B cell (primary cell): ENCODE measurements at regions not wholly inside any gene's neighbourhood (a gene's known extent, or its start where the extent isn't known, plus 50 kb on each side); places are given as distances from the start of the nearest gene placed in this dataset.

Experiments used
- ATAC-seq: fragments of 200-7000 bp; cut with Tn5 transposase; one replicate; pipeline ENCODE4 v1.10.0; 2021; ENCODE audit warnings: low read depth, mild to moderate bottlenecking, moderate number of reproducible peaks, moderate library complexity
- CTCF ChIA-PET: fragments of 350-600 bp; sonication (Branson Sonifier 250); formaldehyde crosslinking; loops from one replicate; lab custom pipeline; 2021; ENCODE audit warnings: antibody characterized with exemption, inconsistent platforms; lab: Charles Lee
- POLR2A ChIA-PET: fragments of 350-600 bp; sonication (Branson Sonifier 250); formaldehyde crosslinking; loops from one replicate; lab custom pipeline; 2021; ENCODE audit warnings: antibody characterized with exemption; lab: Charles Lee
- DNase-seq: peaks from one replicate; pipeline ENCODE4 v3.0.0; 2013
- H2AFZ ChIP-seq: 2 replicates; pipeline ENCODE4 v1.6.1; 2012; ENCODE audit warnings: mild to moderate bottlenecking, low read depth, low read length; ENCODE audit not compliant: insufficient read depth, poor library complexity, severe bottlenecking
- H3K27ac ChIP-seq, 2 donors: 1 replicate in 1 of 2; 2 replicates in 1 of 2; pipeline ENCODE4 v1.5.1; 2012 to 2013; ENCODE audit warnings: low read length in 2 of 2, mild to moderate bottlenecking in 2 of 2, moderate library complexity in 1 of 2
- H3K27me3 ChIP-seq, 4 experiments: fragments of 200-600 bp in 1 of 4; sonication (generic) in 1 of 4; replicated peaks in 1 of 4; 1 replicate in 2 of 4; 2 replicates in 2 of 4; pipeline versions ENCODE4 v1.6.1 to v1.7.0; 2013 to 2016; ENCODE audit warnings: low read length in 3 of 4, mild to moderate bottlenecking in 2 of 4, mixed read lengths in 1 of 4, moderate library complexity in 1 of 4; ENCODE audit not compliant: insufficient read depth in 4 of 4, control insufficient read depth in 3 of 4; ENCODE audit errors: control extremely low read depth in 1 of 4
- H3K36me3 ChIP-seq, 2 experiments: replicated peaks in 1 of 2; 1 replicate in 1 of 2; 2 replicates in 1 of 2; pipeline versions ENCODE4 v1.6.1 to v1.7.1; 2013; ENCODE audit warnings: low read length in 1 of 2; ENCODE audit not compliant: insufficient read depth in 2 of 2, control insufficient read depth in 1 of 2; ENCODE audit errors: control extremely low read depth in 1 of 2, extremely low read depth in 1 of 2
- H3K4me1 ChIP-seq, 2 donors: fragments of 200-600 bp in 1 of 2; sonication (generic) in 1 of 2; 1 replicate in 1 of 2; 2 replicates in 1 of 2; pipeline versions ENCODE4 v1.5.1 to v1.6.1; 2013 to 2017; ENCODE audit warnings: low read length in 2 of 2; ENCODE audit not compliant: control insufficient read depth in 2 of 2, insufficient read depth in 2 of 2
- H3K4me2 ChIP-seq: replicated peaks from 2 replicates; pipeline ENCODE3; 2012; ENCODE audit warnings: mild to moderate bottlenecking, low read depth, low read length; ENCODE audit not compliant: poor library complexity, severe bottlenecking
- H3K4me3 ChIP-seq, 5 experiments: fragments of 200-600 bp in 1 of 5; sonication (generic) in 1 of 5; 1 replicate in 3 of 5; 2 replicates in 2 of 5; pipeline versions ENCODE4 v1.5.1 to v1.7.0; 2011 to 2016; ENCODE audit warnings: low read length in 4 of 5, mild to moderate bottlenecking in 4 of 5, low read depth in 2 of 5, control low read depth in 1 of 5, moderate library complexity in 1 of 5; ENCODE audit not compliant: insufficient read depth in 1 of 5; ENCODE audit errors: control extremely low read depth in 1 of 5, extremely low read depth in 1 of 5
- H3K79me2 ChIP-seq: fragments of 200-600 bp; sonication (generic); one replicate; pipeline ENCODE4 v1.6.0; 2016; ENCODE audit warnings: low read length; ENCODE audit not compliant: control insufficient read depth, insufficient read depth
- H3K9ac ChIP-seq: fragments of 200-600 bp; sonication (generic); 2 replicates; pipeline ENCODE4 v1.6.1; 2017; ENCODE audit warnings: mild to moderate bottlenecking, low read length, moderate library complexity
- H3K9me3 ChIP-seq, 3 donors: one replicate each; pipeline versions ENCODE4 v1.6.1 to v1.7.1; 2013; ENCODE audit warnings: low read length in 2 of 3; ENCODE audit not compliant: control insufficient read depth in 2 of 3, insufficient read depth in 1 of 3; ENCODE audit errors: control extremely low read depth in 1 of 3
- H4K20me1 ChIP-seq: 2 replicates; pipeline ENCODE4 v1.6.0; 2012; ENCODE audit warnings: mild to moderate bottlenecking, low read length; ENCODE audit not compliant: insufficient read depth, control insufficient read depth, poor library complexity, severe bottlenecking
- H3K27ac Mint-ChIP-seq: one replicate; pipeline ENCODE4 v1.8.0; 2021; ENCODE audit warnings: mixed read lengths
- H3K27me3 Mint-ChIP-seq: one replicate; pipeline ENCODE4 v1.8.0; 2021; ENCODE audit warnings: mixed read lengths
- H3K4me1 Mint-ChIP-seq: one replicate; pipeline ENCODE4 v1.8.0; 2021; ENCODE audit warnings: mixed read lengths
- H3K4me3 Mint-ChIP-seq: one replicate; pipeline ENCODE4 v1.8.0; 2021; ENCODE audit warnings: mixed read lengths
- H3K9me3 Mint-ChIP-seq: one replicate; pipeline ENCODE4 v1.8.0; 2022; ENCODE audit warnings: mixed read lengths; ENCODE audit not compliant: insufficient read depth
- CTCF ChIP-seq: fragments of 200-600 bp; IDR thresholded peaks from one replicate; pipeline ENCODE4 v1.8.0; 2022; ENCODE audit warnings: antibody characterized with exemption, mild to moderate bottlenecking
- EZH2 ChIP-seq: IDR thresholded peaks from 2 replicates; pipeline ENCODE4 v1.6.1; 2012; ENCODE audit warnings: borderline replicate concordance, low read depth, mild to moderate bottlenecking, moderate library complexity, low read length; ENCODE audit not compliant: insufficient read depth, poor library complexity, severe bottlenecking
- WGBS: methylation state at CpG from one replicate; pipeline ENCODE4 v1.1.5; 2013; ENCODE audit warnings: missing lambda C conversion rate; ENCODE audit not compliant: insufficient coverage; 5-methylcytosine and 5-hydroxymethylcytosine counted together
- intact Hi-C: fragments of 100-400 bp; cut with micrococcal nuclease; formaldehyde crosslinking; loops from one replicate; pipeline ENCODE4 v1.10.0; 2022

- POLR2A ChIA-PET, result no interaction called here
- intact Hi-C loops, result no loop called here
Observed at GRCh38 chr10:84683550-84683949, 355.2 kb downstream of the CCSER2 start.

More at GRCh38 chr10:84683550-84683949, 355.2 kb downstream of the CCSER2 start:
- Histone ChIP-seq H3K79me2 (no peaks in the 10 kb centered on the region), H2AFZ (no peak overlapping the region), H3K4me2 (no peak overlapping the region), H3K27ac (no peak overlapping the region), H3K9me3 (no peaks in the 10 kb centered on the region), H3K4me1 (no peaks in the 10 kb centered on the region), H3K27me3 (no peaks in the 10 kb centered on the region), H3K4me3 (no peak overlapping the region), H4K20me1 (no peaks in the 10 kb centered on the region), H3K9ac (no peak overlapping the region), H3K36me3 (no peaks in the 10 kb centered on the region)
- TF ChIP-seq EZH2 (no peak), CTCF (no peak)
- ATAC-seq (no peak), DNase-seq (no peak)
- WGBS, result 82% methylated on average over 2 of the region's 2 CpGs
- H3K9me3 Mint-ChIP-seq, result no peaks in the 10 kb centered on the region
- no peak overlapping the region for H3K27ac Mint-ChIP-seq
- H3K27me3 Mint-ChIP-seq, result peaks cover 4% of the 10 kb centered on the region
- CTCF ChIA-PET, result no interaction called here
- no peak overlapping the region for H3K4me3 Mint-ChIP-seq
- H3K4me1 Mint-ChIP-seq, result no peaks in the 10 kb centered on the region
